Tibial artery (tissue), 4 donors: ENCODE measurements at regions not wholly inside any gene's neighbourhood (a gene's known extent, or its start where the extent isn't known, plus 50 kb on each side); places are given as distances from the start of the nearest gene placed in this dataset.
"Not testable (repeated sequence)": the region's sequence is repeated elsewhere in the genome, so short reads cannot be mapped to it uniquely, and the experiment has no call there.

Experiments used
- DNase-seq, 2 donors: peaks; one replicate each; pipeline ENCODE4 v3.0.0-alpha.2; 2019
- H3K27ac ChIP-seq, 2 donors: fragments of 200-600 bp; sonication (generic) in 1 of 2; 1 replicate in 1 of 2; 2 replicates in 1 of 2; pipeline ENCODE4 v1.5.1; 2018 to 2019; ENCODE audit warnings: mild to moderate bottlenecking in 1 of 2
- H3K27me3 ChIP-seq, 2 donors: fragments of 200-600 bp; sonication (generic) in 1 of 2; one replicate each; pipeline versions ENCODE4 v1.5.1 to v1.6.0; 2016 to 2019
- H3K36me3 ChIP-seq, 3 donors: fragments of 200-600 bp; sonication (generic) in 2 of 3; one replicate each; pipeline ENCODE4 v1.5.1; 2016 to 2019; ENCODE audit warnings: mild to moderate bottlenecking in 2 of 3
- H3K4me1 ChIP-seq, 4 donors: fragments of 200-600 bp; sonication (generic) in 2 of 4; 1 replicate in 3 of 4; 2 replicates in 1 of 4; pipeline ENCODE4 v1.5.1; 2016 to 2019
- H3K4me3 ChIP-seq, 2 donors: fragments of 200-600 bp; sonication (generic) in 1 of 2; 1 replicate in 1 of 2; 2 replicates in 1 of 2; pipeline ENCODE4 v1.5.1; 2018 to 2019; ENCODE audit warnings: mild to moderate bottlenecking in 2 of 2
- H3K9me3 ChIP-seq, 3 donors: fragments of 200-600 bp; sonication (generic) in 1 of 3; one replicate each; pipeline ENCODE4 v1.5.1; 2016 to 2019
- CTCF ChIP-seq, 2 experiments: fragments of 200-600 bp in 1 of 2; fragments of 450-650 bp in 1 of 2; IDR thresholded peaks; one replicate each; pipeline ENCODE4 v1.5.1; 2017 to 2019; ENCODE audit warnings: antibody characterized with exemption in 2 of 2, mild to moderate bottlenecking in 1 of 2, moderate library complexity in 1 of 2
- intact Hi-C: fragments of 100-400 bp; cut with DNase I; formaldehyde crosslinking; loops from one replicate; pipeline ENCODE4 v1.15.0; 2023; ENCODE audit warnings: low total_unique reads

- no peak for DNase-seq
- H3K27ac ChIP-seq, result no peak overlapping the region
- no peak for TF ChIP-seq CTCF (IDR thresholded peaks at IDR 0.05)
- no peaks in the 10 kb centered on the region for H3K9me3 ChIP-seq
- H3K4me1 ChIP-seq, result no peaks in the 10 kb centered on the region
- H3K27me3 ChIP-seq, result no peaks in the 10 kb centered on the region
- intact Hi-C loops, result no loop called here
- no peak overlapping the region for H3K4me3 ChIP-seq
- no peaks in the 10 kb centered on the region for H3K36me3 ChIP-seq
Measured at GRCh38 chr4:60404027-60404426, 796.1 kb upstream of the ADGRL3 start.

GRCh38 chr4:60422439-60422838 lies 777.7 kb upstream of the ADGRL3 start:
- H3K4me3 ChIP-seq, result no peak overlapping the region
- DNase-seq, result no peak
- H3K9me3 ChIP-seq, result no peaks in the 10 kb centered on the region
- H3K36me3 ChIP-seq, result no peaks in the 10 kb centered on the region
- peaks cover 0 to 9% (median 0%) of the 10 kb centered on the region in 4 donors for H3K4me1 ChIP-seq
- no peaks in the 10 kb centered on the region for H3K27me3 ChIP-seq
- TF ChIP-seq CTCF (IDR thresholded peaks at IDR 0.05), result no peak
- H3K27ac ChIP-seq, result no peak overlapping the region
- intact Hi-C loops, result no loop called here

GRCh38 chr4:60423573-60424184 lies 776.4 kb upstream of the ADGRL3 start:
- H3K36me3 ChIP-seq, intact Hi-C loops, H3K4me3 ChIP-seq, DNase-seq, H3K27me3 ChIP-seq, H3K9me3 ChIP-seq, H3K27ac ChIP-seq, H3K4me1 ChIP-seq: not testable (repeated sequence)

GRCh38 chr4:60432911-60433310 lies 767.2 kb upstream of the ADGRL3 start:
- H3K4me3 ChIP-seq, result no peak overlapping the region
- H3K27me3 ChIP-seq, result no peaks in the 10 kb centered on the region
- no peak for TF ChIP-seq CTCF (IDR thresholded peaks at IDR 0.05)
- intact Hi-C loops, result no loop called here
- no peaks in the 10 kb centered on the region for H3K9me3 ChIP-seq
- H3K4me1 ChIP-seq, result peaks cover 0 to 17% (median 0%) of the 10 kb centered on the region in 4 donors
- no peak for DNase-seq
- H3K27ac ChIP-seq, result no peak overlapping the region
- no peaks in the 10 kb centered on the region for H3K36me3 ChIP-seq

GRCh38 chr4:60443068-60443467 lies 757.1 kb upstream of the ADGRL3 start:
- no peaks in the 10 kb centered on the region for H3K9me3 ChIP-seq
- peak in 1 of 2 donors; percentile 44 for DNase-seq
- H3K36me3 ChIP-seq, result no peaks in the 10 kb centered on the region
- intact Hi-C loops, result no loop called here
- H3K4me3 ChIP-seq, result no peak overlapping the region
- no peak for TF ChIP-seq CTCF (IDR thresholded peaks at IDR 0.05)
- no peak overlapping the region for H3K27ac ChIP-seq
- H3K4me1 ChIP-seq, result no peaks in the 10 kb centered on the region
- H3K27me3 ChIP-seq, result no peaks in the 10 kb centered on the region

- no peaks in the 10 kb centered on the region for H3K27me3 ChIP-seq
- no peaks in the 10 kb centered on the region for H3K9me3 ChIP-seq
- intact Hi-C loops, result no loop called here
- no peaks in the 10 kb centered on the region for H3K4me1 ChIP-seq
- no peaks in the 10 kb centered on the region for H3K36me3 ChIP-seq
- H3K4me3 ChIP-seq, result no peak overlapping the region
- no peak overlapping the region for H3K27ac ChIP-seq
- DNase-seq, result no peak
- TF ChIP-seq CTCF (IDR thresholded peaks at IDR 0.05), result no peak
Measured at GRCh38 chr4:60443796-60444195, 756.3 kb upstream of the ADGRL3 start.
